ENCODE measurements at regions not wholly inside any gene's neighbourhood (a gene's known extent, or its start where the extent isn't known, plus 50 kb on each side); places are given as distances from the start of the nearest gene placed in this dataset.
"Not testable (repeated sequence)": the region's sequence is repeated elsewhere in the genome, so short reads cannot be mapped to it uniquely, and the experiment has no call there.

DNA sequence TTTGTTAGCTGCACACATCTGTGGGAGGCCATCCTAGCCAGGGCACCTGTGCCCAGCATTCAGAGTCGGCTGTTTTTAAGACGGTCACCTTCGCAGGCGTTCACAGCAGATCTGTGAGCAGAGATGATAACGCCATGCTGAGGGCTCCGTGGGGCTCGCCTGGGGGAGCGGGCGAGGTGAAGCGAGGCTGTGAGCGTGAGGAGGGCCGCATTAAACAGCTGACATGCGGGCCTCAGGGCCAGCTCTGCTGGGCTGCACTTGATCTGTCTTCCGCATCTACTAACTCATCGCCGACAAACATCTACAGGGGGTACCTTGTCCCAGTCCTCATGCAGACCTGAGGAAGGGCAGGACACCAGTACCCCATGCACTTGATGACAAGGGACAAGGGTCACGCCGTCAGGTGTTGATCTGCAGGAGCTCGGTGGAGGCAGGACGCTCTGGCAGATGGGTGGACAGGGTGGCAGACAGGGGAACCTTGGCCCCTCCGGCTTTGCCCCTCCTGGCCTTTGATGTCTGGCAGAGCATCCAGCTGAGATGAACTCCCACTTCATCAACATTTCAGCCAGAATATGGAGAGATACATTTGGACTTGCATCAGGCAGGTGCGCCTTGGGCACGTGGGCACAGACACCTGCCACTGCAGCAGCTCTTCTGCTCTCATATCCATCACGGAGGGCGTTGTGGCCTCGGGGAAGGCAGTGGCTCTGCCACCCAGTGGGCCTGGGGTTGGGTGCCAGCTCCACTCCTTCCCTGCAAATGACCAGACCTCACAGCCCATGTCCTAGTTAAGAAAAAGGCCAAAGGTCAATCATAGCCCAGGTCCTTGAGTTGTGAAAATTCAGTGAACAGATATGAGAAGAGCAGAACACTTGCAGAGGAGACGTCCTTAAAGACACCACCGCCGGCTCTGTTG is 822.9 kb downstream of the BRD1 start:
- H3K36me3 ChIP-seq (ENCODE audit: control insufficient read depth, insufficient read depth, low read length) = no peaks in the 10 kb centered on the region
- H3K4me1 ChIP-seq (ENCODE audit: control insufficient read depth, insufficient read depth, low read length, poor library complexity, severe bottlenecking) = no peaks in the 10 kb centered on the region
- H3K27ac ChIP-seq (ENCODE audit: insufficient read depth, low read length, poor library complexity, severe bottlenecking) = no peak overlapping the region
- H3K27ac Mint-ChIP-seq = no peak overlapping the region
- no peak for DNase-seq
- ATAC-seq (ENCODE audit: low read depth in 2 of 2) = no peak
- H3K9me3 ChIP-seq (ENCODE audit: control insufficient read depth in 2 of 2, low read length in 2 of 2) = peaks cover 0 to 7% of the 10 kb centered on the region in 2 experiments
- H3K9me3 Mint-ChIP-seq = peaks cover 0 to 24% (median 9%) of the 10 kb centered on the region in 7 donors
- H3K4me3 Mint-ChIP-seq = no peak overlapping the region
- H3K4me1 Mint-ChIP-seq = no peaks in the 10 kb centered on the region
- no peak overlapping the region for H3K4me3 ChIP-seq (ENCODE audit: low read depth, low read length)
- no peaks in the 10 kb centered on the region for H3K27me3 Mint-ChIP-seq
- no peaks in the 10 kb centered on the region for H3K27me3 ChIP-seq (ENCODE audit: control insufficient read depth, insufficient read depth, low read length)
- H3K36me3 Mint-ChIP-seq = no peaks in the 10 kb centered on the region

- not testable (repeated sequence) for H3K4me3 Mint-ChIP-seq; DNase-seq; H3K36me3 Mint-ChIP-seq; H3K4me3 ChIP-seq (ENCODE audit: low read depth, low read length); H3K9me3 ChIP-seq (ENCODE audit: control insufficient read depth in 2 of 2, low read length in 2 of 2); H3K4me1 Mint-ChIP-seq; H3K27ac ChIP-seq (ENCODE audit: insufficient read depth, low read length, poor library complexity, severe bottlenecking); H3K27me3 Mint-ChIP-seq; H3K36me3 ChIP-seq (ENCODE audit: control insufficient read depth, insufficient read depth, low read length); H3K27me3 ChIP-seq (ENCODE audit: control insufficient read depth, insufficient read depth, low read length); H3K4me1 ChIP-seq (ENCODE audit: control insufficient read depth, insufficient read depth, low read length, poor library complexity, severe bottlenecking); ATAC-seq (ENCODE audit: low read depth in 2 of 2); H3K27ac Mint-ChIP-seq
- H3K9me3 Mint-ChIP-seq = peaks cover 0 to 18% (median 3%) of the 10 kb centered on the region in 7 donors
Measured at GRCh38 chr22:48997605-48998004, 830.1 kb downstream of the BRD1 start.

GRCh38 chr22:48993655-48994054 is 834.0 kb downstream of the BRD1 start:
- no peak overlapping the region for H3K27ac Mint-ChIP-seq
- peaks cover 4% of the 10 kb centered on the region for H3K27me3 Mint-ChIP-seq
- Histone ChIP-seq H3K27ac (ENCODE audit: insufficient read depth, low read length, poor library complexity, severe bottlenecking) (no peak overlapping the region), H3K4me3 (ENCODE audit: low read depth, low read length) (no peak overlapping the region), H3K9me3 (ENCODE audit: control insufficient read depth in 2 of 2, low read length in 2 of 2) (no peaks in the 10 kb centered on the region), H3K4me1 (ENCODE audit: control insufficient read depth, insufficient read depth, low read length, poor library complexity, severe bottlenecking) (no peaks in the 10 kb centered on the region), H3K27me3 (ENCODE audit: control insufficient read depth, insufficient read depth, low read length) (no peaks in the 10 kb centered on the region), H3K36me3 (ENCODE audit: control insufficient read depth, insufficient read depth, low read length) (no peaks in the 10 kb centered on the region)
- ATAC-seq (ENCODE audit: low read depth in 2 of 2) (no peak), DNase-seq (no peak)
- peaks cover 0 to 9% (median 4%) of the 10 kb centered on the region in 7 donors for H3K9me3 Mint-ChIP-seq
- no peak overlapping the region for H3K4me3 Mint-ChIP-seq
- no peaks in the 10 kb centered on the region for H3K4me1 Mint-ChIP-seq
- H3K36me3 Mint-ChIP-seq = no peaks in the 10 kb centered on the region

GRCh38 chr22:48984639-48985038 is 843.0 kb downstream of the BRD1 start:
- Mint-ChIP-seq H3K4me3 (no peak overlapping the region), H3K27me3 (no peaks in the 10 kb centered on the region), H3K36me3 (no peaks in the 10 kb centered on the region), H3K9me3 (peaks cover 0 to 4% (median 0%) of the 10 kb centered on the region in 7 donors), H3K4me1 (no peaks in the 10 kb centered on the region), H3K27ac (no peak overlapping the region)
- H3K27me3 ChIP-seq (ENCODE audit: control insufficient read depth, insufficient read depth, low read length) = no peaks in the 10 kb centered on the region
- H3K27ac ChIP-seq (ENCODE audit: insufficient read depth, low read length, poor library complexity, severe bottlenecking) = no peak overlapping the region
- ATAC-seq (ENCODE audit: low read depth in 2 of 2) (no peak), DNase-seq (no peak)
- H3K9me3 ChIP-seq (ENCODE audit: control insufficient read depth in 2 of 2, low read length in 2 of 2) = no peaks in the 10 kb centered on the region
- H3K36me3 ChIP-seq (ENCODE audit: control insufficient read depth, insufficient read depth, low read length) = no peaks in the 10 kb centered on the region
- H3K4me1 ChIP-seq (ENCODE audit: control insufficient read depth, insufficient read depth, low read length, poor library complexity, severe bottlenecking) = no peaks in the 10 kb centered on the region
- no peak overlapping the region for H3K4me3 ChIP-seq (ENCODE audit: low read depth, low read length)

GRCh38 chr22:48982321-48982905 is 845.3 kb downstream of the BRD1 start:
- Mint-ChIP-seq H3K9me3 (peaks cover 0 to 4% (median 0%) of the 10 kb centered on the region in 7 donors), H3K36me3 (no peaks in the 10 kb centered on the region), H3K27ac (no peak overlapping the region), H3K4me3 (no peak overlapping the region), H3K27me3 (no peaks in the 10 kb centered on the region), H3K4me1 (no peaks in the 10 kb centered on the region)
- DNase-seq (no peak), ATAC-seq (ENCODE audit: low read depth in 2 of 2) (no peak)
- no peaks in the 10 kb centered on the region for H3K9me3 ChIP-seq (ENCODE audit: control insufficient read depth in 2 of 2, low read length in 2 of 2)
- no peaks in the 10 kb centered on the region for H3K4me1 ChIP-seq (ENCODE audit: control insufficient read depth, insufficient read depth, low read length, poor library complexity, severe bottlenecking)
- H3K27me3 ChIP-seq (ENCODE audit: control insufficient read depth, insufficient read depth, low read length) = no peaks in the 10 kb centered on the region
- H3K27ac ChIP-seq (ENCODE audit: insufficient read depth, low read length, poor library complexity, severe bottlenecking) = no peak overlapping the region
- no peaks in the 10 kb centered on the region for H3K36me3 ChIP-seq (ENCODE audit: control insufficient read depth, insufficient read depth, low read length)
- H3K4me3 ChIP-seq (ENCODE audit: low read depth, low read length) = no peak overlapping the region

DNA sequence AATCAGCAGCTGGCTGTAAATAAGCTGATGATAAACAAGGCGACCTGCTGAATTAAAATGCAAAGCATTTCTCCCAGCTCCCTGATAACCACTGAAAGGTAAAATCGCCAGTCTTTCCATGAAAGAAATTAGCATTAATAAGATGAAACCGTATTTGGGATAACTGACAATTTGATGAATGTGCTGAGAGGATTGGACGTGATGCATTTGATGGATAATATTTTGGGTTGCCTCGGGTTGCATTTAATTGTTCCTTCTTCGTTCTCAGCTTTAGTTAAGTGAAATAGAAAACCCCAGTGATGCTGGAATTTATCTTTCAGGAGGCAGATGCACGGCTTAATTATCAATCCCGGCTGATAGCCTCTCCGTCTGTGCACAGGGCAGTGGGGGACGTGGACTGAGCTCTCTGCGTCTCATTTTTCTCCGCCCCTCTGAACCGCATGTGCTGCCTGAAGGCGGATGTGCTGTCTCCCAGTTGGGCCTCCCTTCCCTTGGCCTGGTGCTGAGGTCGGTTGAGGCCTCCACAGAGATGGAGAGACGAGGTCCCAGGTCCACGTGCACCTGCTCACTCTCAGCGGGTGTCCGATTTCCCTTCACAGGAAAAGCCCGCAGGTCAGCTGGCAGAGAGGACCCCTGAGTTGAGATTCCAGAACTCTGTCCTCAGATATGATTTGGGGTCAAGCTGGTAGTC is 846.2 kb downstream of the BRD1 start:
- ATAC-seq (ENCODE audit: low read depth in 2 of 2) (no peak), DNase-seq (no peak)
- Histone ChIP-seq H3K27ac (ENCODE audit: insufficient read depth, low read length, poor library complexity, severe bottlenecking) (no peak overlapping the region), H3K4me3 (ENCODE audit: low read depth, low read length) (no peak overlapping the region), H3K27me3 (ENCODE audit: control insufficient read depth, insufficient read depth, low read length) (no peaks in the 10 kb centered on the region), H3K36me3 (ENCODE audit: control insufficient read depth, insufficient read depth, low read length) (no peaks in the 10 kb centered on the region), H3K4me1 (ENCODE audit: control insufficient read depth, insufficient read depth, low read length, poor library complexity, severe bottlenecking) (no peaks in the 10 kb centered on the region), H3K9me3 (ENCODE audit: control insufficient read depth in 2 of 2, low read length in 2 of 2) (no peaks in the 10 kb centered on the region)
- H3K4me1 Mint-ChIP-seq = no peaks in the 10 kb centered on the region
- no peaks in the 10 kb centered on the region for H3K27me3 Mint-ChIP-seq
- H3K36me3 Mint-ChIP-seq = no peaks in the 10 kb centered on the region
- no peak overlapping the region for H3K27ac Mint-ChIP-seq
- peaks cover 0 to 4% (median 0%) of the 10 kb centered on the region in 7 donors for H3K9me3 Mint-ChIP-seq
- H3K4me3 Mint-ChIP-seq = no peak overlapping the region

DNA sequence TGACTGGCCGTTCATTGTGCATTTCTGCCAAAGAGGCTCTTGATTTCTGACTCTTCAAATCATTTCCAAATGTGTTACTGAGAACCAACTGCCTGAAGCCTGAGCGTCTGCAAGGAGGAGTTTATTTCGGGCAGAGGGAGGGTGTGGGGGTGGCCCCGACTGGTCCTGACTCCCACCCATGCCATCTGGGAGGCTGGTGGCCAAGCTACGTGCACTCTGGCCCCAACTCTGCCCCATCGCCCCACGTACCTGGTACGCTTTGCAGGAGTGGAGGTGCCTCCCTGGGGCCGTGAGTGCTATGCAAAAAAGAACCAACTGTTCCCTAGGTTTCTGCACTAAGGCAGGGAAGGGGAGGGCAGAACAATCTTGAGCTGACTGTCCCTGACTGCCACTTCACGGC is 846.8 kb downstream of the BRD1 start:
- Mint-ChIP-seq H3K36me3 (no peaks in the 10 kb centered on the region), H3K9me3 (peaks cover 0 to 4% (median 0%) of the 10 kb centered on the region in 7 donors), H3K4me3 (no peak overlapping the region), H3K27ac (no peak overlapping the region), H3K27me3 (no peaks in the 10 kb centered on the region), H3K4me1 (no peaks in the 10 kb centered on the region)
- DNase-seq (no peak), ATAC-seq (ENCODE audit: low read depth in 2 of 2) (no peak)
- H3K36me3 ChIP-seq (ENCODE audit: control insufficient read depth, insufficient read depth, low read length) = no peaks in the 10 kb centered on the region
- no peak overlapping the region for H3K27ac ChIP-seq (ENCODE audit: insufficient read depth, low read length, poor library complexity, severe bottlenecking)
- H3K9me3 ChIP-seq (ENCODE audit: control insufficient read depth in 2 of 2, low read length in 2 of 2) = no peaks in the 10 kb centered on the region
- H3K27me3 ChIP-seq (ENCODE audit: control insufficient read depth, insufficient read depth, low read length) = no peaks in the 10 kb centered on the region
- H3K4me1 ChIP-seq (ENCODE audit: control insufficient read depth, insufficient read depth, low read length, poor library complexity, severe bottlenecking) = no peaks in the 10 kb centered on the region
- no peak overlapping the region for H3K4me3 ChIP-seq (ENCODE audit: low read depth, low read length)
